T-cell (primary cell): ENCODE measurements at regions not wholly inside any gene's neighbourhood (a gene's known extent, or its start where the extent isn't known, plus 50 kb on each side); places are given as distances from the start of the nearest gene placed in this dataset.

Source experiments
- ATAC-seq, 4 experiments: fragments of 200-7000 bp in 3 of 4; fragments of 150-1000 bp in 1 of 4; cut with Tn5 transposase; replicated peaks in 1 of 4; 1 replicate in 3 of 4; 2 replicates in 1 of 4; pipeline ENCODE4 v1.10.0; 2021; ENCODE audit warnings: moderate library complexity in 3 of 4, mild to moderate bottlenecking in 2 of 4, moderate number of reproducible peaks in 1 of 4
- CTCF ChIA-PET, 2 donors: fragments of 300-600 bp; sonication (Branson Sonifier 250); formaldehyde crosslinking; loops; one replicate each; lab custom pipeline; 2022; ENCODE audit warnings: antibody characterized with exemption in 2 of 2; lab: Charles Lee
- POLR2A ChIA-PET, 2 donors: fragments of 300-600 bp; sonication (Branson Sonifier 250); formaldehyde crosslinking; loops; one replicate each; lab custom pipeline; 2022; ENCODE audit warnings: antibody characterized with exemption in 2 of 2; lab: Charles Lee
- DNase-seq, 35 experiments: peaks; one replicate each; pipeline versions ENCODE4 v3.0.0 to v3.0.0-alpha.2; 2013 to 2023
- H3K27ac ChIP-seq: one replicate; pipeline ENCODE4 v1.5.1; 2013; ENCODE audit warnings: low read length
- H3K27me3 ChIP-seq, 2 experiments: replicated peaks in 1 of 2; 1 replicate in 1 of 2; 2 replicates in 1 of 2; pipeline versions ENCODE4 v1.6.1 to v1.7.0; 2013; ENCODE audit warnings: low read length in 1 of 2, mixed read lengths in 1 of 2; ENCODE audit not compliant: control insufficient read depth in 2 of 2, insufficient read depth in 2 of 2; ENCODE audit errors: extremely low read depth in 1 of 2
- H3K36me3 ChIP-seq, 2 donors: 1 replicate in 1 of 2; 2 replicates in 1 of 2; pipeline versions ENCODE4 v1.6.1 to v1.7.0; 2013; ENCODE audit warnings: low read length in 1 of 2; ENCODE audit not compliant: control insufficient read depth in 2 of 2, insufficient read depth in 1 of 2; ENCODE audit errors: extremely low read depth in 1 of 2
- H3K4me1 ChIP-seq, 2 experiments: 1 replicate in 1 of 2; 2 replicates in 1 of 2; pipeline versions ENCODE4 v1.6.1 to v1.7.0; 2013; ENCODE audit warnings: low read length in 2 of 2, mixed read lengths in 1 of 2; ENCODE audit not compliant: insufficient read depth in 2 of 2, control insufficient read depth in 1 of 2; ENCODE audit errors: extremely low read depth in 1 of 2
- H3K4me3 ChIP-seq, 2 donors: 1 replicate in 1 of 2; 2 replicates in 1 of 2; pipeline versions ENCODE4 v1.5.1 to v1.7.0; 2013; ENCODE audit warnings: mild to moderate bottlenecking in 2 of 2, low read length in 1 of 2, moderate library complexity in 1 of 2; ENCODE audit not compliant: control insufficient read depth in 1 of 2; ENCODE audit errors: extremely low read depth in 1 of 2
- H3K9me3 ChIP-seq: 2 replicates; pipeline ENCODE4 v1.7.0; 2013
- H3K27ac Mint-ChIP-seq, 2 donors: one replicate each; pipeline ENCODE4 v1.8.0; 2020 to 2021; ENCODE audit warnings: mild to moderate bottlenecking in 2 of 2, mixed read lengths in 2 of 2
- H3K27me3 Mint-ChIP-seq, 2 donors: one replicate each; pipeline ENCODE4 v1.8.0; 2021 to 2022; ENCODE audit warnings: mixed read lengths in 2 of 2
- H3K36me3 Mint-ChIP-seq: one replicate; pipeline ENCODE4 v1.8.0; 2021; ENCODE audit warnings: mixed read lengths
- H3K4me1 Mint-ChIP-seq, 3 donors: one replicate each; pipeline ENCODE4 v1.8.0; 2020 to 2022; ENCODE audit warnings: mixed read lengths in 3 of 3, mild to moderate bottlenecking in 1 of 3
- H3K4me3 Mint-ChIP-seq, 3 donors: one replicate each; pipeline ENCODE4 v1.8.0; 2020 to 2022; ENCODE audit warnings: mild to moderate bottlenecking in 3 of 3, mixed read lengths in 3 of 3, moderate library complexity in 3 of 3
- H3K9me3 Mint-ChIP-seq, 3 donors: one replicate each; pipeline ENCODE4 v1.8.0; 2020 to 2022; ENCODE audit warnings: mixed read lengths in 3 of 3
- WGBS: methylation state at CpG from one replicate; pipeline ENCODE4 v1.1.5; 2013; ENCODE audit warnings: missing lambda C conversion rate; ENCODE audit not compliant: insufficient coverage; 5-methylcytosine and 5-hydroxymethylcytosine counted together

GRCh38 chr13:22629374-22629773 lies 551.4 kb upstream of the SGCG start:
- no peaks in the 10 kb centered on the region for H3K27me3 Mint-ChIP-seq
- H3K36me3 Mint-ChIP-seq = no peaks in the 10 kb centered on the region
- H3K4me1 Mint-ChIP-seq = no peaks in the 10 kb centered on the region
- no peaks in the 10 kb centered on the region for H3K27me3 ChIP-seq
- POLR2A ChIA-PET = no interaction called here
- H3K27ac ChIP-seq = no peak overlapping the region
- no peaks in the 10 kb centered on the region for H3K4me1 ChIP-seq
- H3K9me3 ChIP-seq = no peaks in the 10 kb centered on the region
- CTCF ChIA-PET = no interaction called here
- WGBS = no CpG with 5 or more reads among the region's 2 CpGs
- DNase-seq (no peak), ATAC-seq (no peak)
- no peaks in the 10 kb centered on the region for H3K36me3 ChIP-seq
- H3K9me3 Mint-ChIP-seq = peaks cover 0 to 14% (median 9%) of the 10 kb centered on the region in 3 donors
- no peak overlapping the region for H3K27ac Mint-ChIP-seq
- H3K4me3 Mint-ChIP-seq = no peak overlapping the region
- no peak overlapping the region for H3K4me3 ChIP-seq

- ChIA-PET POLR2A (no interaction called here), CTCF (no interaction called here)
- Histone ChIP-seq H3K9me3 (no peaks in the 10 kb centered on the region), H3K27ac (no peak overlapping the region), H3K27me3 (peaks cover 0 to 2% of the 10 kb centered on the region in 2 experiments), H3K4me1 (no peaks in the 10 kb centered on the region), H3K36me3 (no peaks in the 10 kb centered on the region), H3K4me3 (no peak overlapping the region)
- no peak overlapping the region for H3K4me3 Mint-ChIP-seq
- H3K9me3 Mint-ChIP-seq = no peaks in the 10 kb centered on the region
- ATAC-seq (no peak), DNase-seq (no peak)
- 88% methylated on average over 6 of the region's 8 CpGs for WGBS
- no peaks in the 10 kb centered on the region for H3K4me1 Mint-ChIP-seq
- no peaks in the 10 kb centered on the region for H3K36me3 Mint-ChIP-seq
- peaks cover 0 to 1% of the 10 kb centered on the region in 2 donors for H3K27me3 Mint-ChIP-seq
- no peak overlapping the region for H3K27ac Mint-ChIP-seq
Observed at GRCh38 chr13:22642088-22642487, 538.7 kb upstream of the SGCG start.

- WGBS = 43% methylated on average over 4 of the region's 4 CpGs
- no peaks in the 10 kb centered on the region for H3K36me3 ChIP-seq
- H3K9me3 ChIP-seq = no peaks in the 10 kb centered on the region
- H3K27me3 Mint-ChIP-seq = no peaks in the 10 kb centered on the region
- no peak overlapping the region for H3K4me3 ChIP-seq
- peaks cover 0 to 2% of the 10 kb centered on the region in 2 experiments for H3K27me3 ChIP-seq
- no peaks in the 10 kb centered on the region for H3K4me1 Mint-ChIP-seq
- ChIA-PET POLR2A (no interaction called here), CTCF (no interaction called here)
- no peaks in the 10 kb centered on the region for H3K9me3 Mint-ChIP-seq
- DNase-seq = no peak
- no peaks in the 10 kb centered on the region for H3K4me1 ChIP-seq
- no peak overlapping the region for H3K27ac ChIP-seq
- ATAC-seq = no peak
- no peak overlapping the region for H3K27ac Mint-ChIP-seq
- H3K36me3 Mint-ChIP-seq = no peaks in the 10 kb centered on the region
- no peak overlapping the region for H3K4me3 Mint-ChIP-seq
Observed at GRCh38 chr13:22644941-22645340, 535.8 kb upstream of the SGCG start.

GRCh38 chr13:22647156-22647850 lies 533.5 kb upstream of the SGCG start:
- POLR2A ChIA-PET = no interaction called here
- Mint-ChIP-seq H3K27me3 (no peaks in the 10 kb centered on the region), H3K9me3 (no peaks in the 10 kb centered on the region), H3K4me1 (no peaks in the 10 kb centered on the region), H3K4me3 (no peak overlapping the region), H3K27ac (no peak overlapping the region), H3K36me3 (no peaks in the 10 kb centered on the region)
- no peak overlapping the region for H3K4me3 ChIP-seq
- no peaks in the 10 kb centered on the region for H3K36me3 ChIP-seq
- no peaks in the 10 kb centered on the region for H3K9me3 ChIP-seq
- H3K27ac ChIP-seq = no peak overlapping the region
- DNase-seq (no peak), ATAC-seq (no peak)
- H3K27me3 ChIP-seq = peaks cover 0 to 2% of the 10 kb centered on the region in 2 experiments
- no peaks in the 10 kb centered on the region for H3K4me1 ChIP-seq
- CTCF ChIA-PET = no interaction called here

- no peaks in the 10 kb centered on the region for H3K36me3 Mint-ChIP-seq
- H3K27me3 Mint-ChIP-seq = no peaks in the 10 kb centered on the region
- 37% methylated on average over 4 of the region's 7 CpGs for WGBS
- Histone ChIP-seq H3K4me1 (no peaks in the 10 kb centered on the region), H3K27me3 (peaks cover 0 to 2% of the 10 kb centered on the region in 2 experiments), H3K36me3 (no peaks in the 10 kb centered on the region), H3K4me3 (no peak overlapping the region), H3K9me3 (no peaks in the 10 kb centered on the region), H3K27ac (no peak overlapping the region)
- POLR2A ChIA-PET = no interaction called here
- H3K4me1 Mint-ChIP-seq = no peaks in the 10 kb centered on the region
- ATAC-seq (no peak), DNase-seq (no peak)
- no peak overlapping the region for H3K4me3 Mint-ChIP-seq
- H3K27ac Mint-ChIP-seq = no peak overlapping the region
- no peaks in the 10 kb centered on the region for H3K9me3 Mint-ChIP-seq
- CTCF ChIA-PET = no interaction called here
Observed at GRCh38 chr13:22648320-22648801, 532.4 kb upstream of the SGCG start.

- Histone ChIP-seq H3K9me3 (no peaks in the 10 kb centered on the region), H3K27me3 (no peaks in the 10 kb centered on the region), H3K4me3 (no peak overlapping the region), H3K27ac (no peak overlapping the region), H3K4me1 (no peaks in the 10 kb centered on the region), H3K36me3 (no peaks in the 10 kb centered on the region)
- Mint-ChIP-seq H3K27ac (no peak overlapping the region), H3K27me3 (no peaks in the 10 kb centered on the region), H3K36me3 (no peaks in the 10 kb centered on the region), H3K9me3 (no peaks in the 10 kb centered on the region), H3K4me1 (no peaks in the 10 kb centered on the region), H3K4me3 (no peak overlapping the region)
- DNase-seq (no peak), ATAC-seq (no peak)
- POLR2A ChIA-PET = no interaction called here
- WGBS = 80% methylated on average over 4 of the region's 8 CpGs
- CTCF ChIA-PET = no interaction called here
Observed at GRCh38 chr13:22652796-22653195, 528.0 kb upstream of the SGCG start.

- H3K4me1 ChIP-seq = no peaks in the 10 kb centered on the region
- no peaks in the 10 kb centered on the region for H3K36me3 ChIP-seq
- Mint-ChIP-seq H3K27ac (no peak overlapping the region), H3K4me3 (no peak overlapping the region), H3K9me3 (no peaks in the 10 kb centered on the region), H3K27me3 (no peaks in the 10 kb centered on the region), H3K36me3 (no peaks in the 10 kb centered on the region), H3K4me1 (no peaks in the 10 kb centered on the region)
- H3K27me3 ChIP-seq = no peaks in the 10 kb centered on the region
- H3K4me3 ChIP-seq = no peak overlapping the region
- DNase-seq (no peak), ATAC-seq (no peak)
- ChIA-PET CTCF (no interaction called here), POLR2A (no interaction called here)
- H3K27ac ChIP-seq = no peak overlapping the region
- no peaks in the 10 kb centered on the region for H3K9me3 ChIP-seq
- no CpG with 5 or more reads among the region's 4 CpGs for WGBS
Observed at GRCh38 chr13:22653866-22654265, 526.9 kb upstream of the SGCG start.
